Muscle of leg (tissue), 3 donors: ENCODE measurements at regions not wholly inside any gene's neighbourhood (a gene's known extent, or its start where the extent isn't known, plus 50 kb on each side); places are given as distances from the start of the nearest gene placed in this dataset.
A peak's percentile ranks its signal among the peaks of the same experiment; 100 is the strongest.

Experiments
- DNase-seq: peaks from one replicate; pipeline ENCODE4 v3.0.0; 2013
- H3K27ac ChIP-seq: one replicate; pipeline ENCODE4 v1.5.1; 2013; ENCODE audit warnings: mild to moderate bottlenecking, low read length, control low read depth
- H3K27me3 ChIP-seq: one replicate; pipeline ENCODE4 v1.6.1; 2013; ENCODE audit warnings: low read length; ENCODE audit not compliant: control insufficient read depth, insufficient read depth
- H3K36me3 ChIP-seq: one replicate; pipeline ENCODE4 v1.6.1; 2013; ENCODE audit warnings: low read length; ENCODE audit not compliant: control insufficient read depth, insufficient read depth
- H3K4me1 ChIP-seq: one replicate; pipeline ENCODE4 v1.6.1; 2013; ENCODE audit warnings: low read length; ENCODE audit not compliant: control insufficient read depth, insufficient read depth
- H3K4me3 ChIP-seq: one replicate; pipeline ENCODE4 v1.5.1; 2013; ENCODE audit warnings: low read length, control low read depth
- H3K9me3 ChIP-seq: replicated peaks from 2 replicates; pipeline ENCODE4 v1.6.1; 2013; ENCODE audit warnings: low read depth, low read length; ENCODE audit not compliant: control insufficient read depth
- WGBS: methylation state at CpG from one replicate; pipeline ENCODE4 v1.1.5; 2013; ENCODE audit warnings: missing lambda C conversion rate; ENCODE audit not compliant: insufficient coverage; 5-methylcytosine and 5-hydroxymethylcytosine counted together

DNA sequence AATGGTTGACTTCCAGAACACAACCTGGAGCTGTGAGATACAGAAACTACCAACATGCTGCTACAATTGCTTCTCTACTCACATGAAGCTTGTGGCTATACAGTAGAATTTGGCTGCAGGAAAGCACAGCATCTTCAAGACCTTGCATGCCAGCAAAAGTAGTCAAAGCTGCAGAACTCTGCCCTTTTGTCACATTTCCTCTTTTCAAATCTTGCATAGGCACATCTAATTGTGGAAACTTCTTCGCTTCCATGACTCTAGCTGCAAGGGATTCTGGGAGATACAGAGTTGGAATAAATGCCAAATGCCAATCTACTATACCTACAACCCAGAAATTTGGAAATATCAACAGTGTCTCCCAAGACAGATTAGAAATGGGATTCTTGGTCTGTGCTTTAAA lies 462.2 kb downstream of the FOXO1 start:
- no peak for DNase-seq
- Histone ChIP-seq H3K4me3 (no peak overlapping the region), H3K36me3 (no peaks in the 10 kb centered on the region), H3K4me1 (peaks cover 7% of the 10 kb centered on the region), H3K27ac (no peak overlapping the region), H3K27me3 (no peaks in the 10 kb centered on the region), H3K9me3 (peaks cover 3% of the 10 kb centered on the region)
- WGBS: no CpG with 5 or more reads among the region's 1 CpG

DNA sequence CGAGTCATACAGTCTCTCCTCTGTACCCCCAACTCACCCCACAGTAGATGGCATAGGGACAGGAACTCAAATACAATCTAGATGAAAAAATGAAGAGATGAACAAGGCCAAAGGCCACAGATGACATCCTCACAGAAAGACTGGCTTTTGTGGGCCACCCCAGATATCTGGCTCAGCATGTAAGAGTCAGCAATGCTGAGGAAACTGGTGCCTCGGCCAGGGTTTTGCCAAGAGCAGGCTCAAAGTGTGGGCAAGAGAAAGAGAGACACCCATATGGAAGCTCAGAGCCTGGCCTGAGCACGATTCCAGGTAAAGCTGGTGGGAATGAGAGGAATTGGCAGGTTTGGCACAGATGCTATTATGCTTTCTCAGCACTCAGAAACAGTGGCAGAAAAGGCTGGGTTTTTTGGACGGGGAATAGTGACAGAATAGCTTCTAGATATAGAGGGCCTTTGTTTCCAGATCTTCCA lies 460.6 kb downstream of the FOXO1 start:
- peaks cover 3% of the 10 kb centered on the region for H3K9me3 ChIP-seq
- no peaks in the 10 kb centered on the region for H3K27me3 ChIP-seq
- WGBS: 79% methylated on average over 2 of the region's 4 CpGs
- no peak overlapping the region for H3K27ac ChIP-seq
- H3K36me3 ChIP-seq: no peaks in the 10 kb centered on the region
- no peak overlapping the region for H3K4me3 ChIP-seq
- peaks cover 7% of the 10 kb centered on the region for H3K4me1 ChIP-seq
- no peak for DNase-seq

DNA sequence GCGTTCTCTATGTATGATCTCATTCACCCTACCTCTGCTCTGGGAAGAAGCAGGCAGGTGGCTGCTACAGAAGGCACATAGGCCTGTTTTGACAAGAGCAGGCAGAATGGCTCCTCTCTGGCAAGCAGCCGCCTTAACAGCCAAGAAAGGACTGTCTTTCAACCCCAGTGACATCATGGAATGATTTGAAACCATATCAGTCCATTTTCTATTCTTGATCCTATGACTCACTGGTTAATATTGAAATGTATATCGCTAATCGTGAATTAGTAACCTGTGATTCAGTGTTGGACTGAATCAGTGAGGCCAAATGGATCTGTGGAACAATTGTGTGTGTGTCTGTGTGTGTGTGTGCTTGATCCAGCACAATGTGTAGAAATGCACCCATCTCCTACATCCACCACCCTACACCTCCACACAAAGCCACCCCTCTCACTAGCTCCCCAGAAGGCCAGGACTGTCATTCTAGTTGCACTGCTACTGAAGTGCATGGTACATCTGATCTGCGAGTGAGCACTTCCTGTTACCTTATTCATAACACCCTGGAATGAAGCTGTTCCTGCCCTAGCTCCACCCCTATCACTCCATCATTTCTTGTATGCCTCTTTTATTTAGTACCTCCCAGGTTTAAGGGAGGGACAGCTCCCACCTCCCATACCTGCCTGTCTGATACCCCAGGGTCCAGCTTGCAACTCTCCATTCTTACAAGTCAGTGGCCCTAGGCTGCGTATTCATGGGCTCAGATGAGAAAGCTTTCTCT lies 460.0 kb downstream of the FOXO1 start:
- Histone ChIP-seq H3K4me3 (no peak overlapping the region), H3K36me3 (no peaks in the 10 kb centered on the region), H3K9me3 (peaks cover 3% of the 10 kb centered on the region), H3K27me3 (no peaks in the 10 kb centered on the region), H3K4me1 (peaks cover 7% of the 10 kb centered on the region), H3K27ac (no peak overlapping the region)
- WGBS: 65% methylated on average over 2 of the region's 6 CpGs
- DNase-seq: peak; percentile 10

DNA sequence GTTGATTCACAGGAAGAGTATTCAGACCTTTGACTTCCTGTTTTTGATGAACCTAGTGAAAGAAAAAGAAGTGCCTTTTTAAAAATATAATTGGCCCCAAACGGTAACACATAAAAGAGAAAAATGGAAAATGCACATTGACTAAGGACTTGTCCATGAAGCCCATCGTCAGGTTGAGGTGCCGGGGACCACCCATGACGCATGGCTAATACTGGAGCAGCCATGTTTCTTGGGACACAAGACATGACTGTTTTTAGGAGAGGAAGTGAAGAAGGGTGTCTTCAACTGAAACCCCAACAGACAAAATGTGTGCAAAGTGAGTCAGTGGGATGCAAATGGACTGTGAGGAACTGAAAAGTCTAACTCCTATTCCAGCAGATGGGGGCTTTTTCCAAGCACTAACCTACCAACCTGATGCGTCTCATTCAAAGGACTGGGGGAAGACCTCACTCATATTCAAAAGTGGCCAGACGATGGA lies 459.4 kb downstream of the FOXO1 start:
- Histone ChIP-seq H3K27me3 (no peaks in the 10 kb centered on the region), H3K36me3 (no peaks in the 10 kb centered on the region), H3K9me3 (peaks cover 3% of the 10 kb centered on the region), H3K4me1 (peaks cover 7% of the 10 kb centered on the region), H3K27ac (no peak overlapping the region), H3K4me3 (no peak overlapping the region)
- WGBS: 93% methylated on average over 5 of the region's 6 CpGs
- no peak for DNase-seq

DNA sequence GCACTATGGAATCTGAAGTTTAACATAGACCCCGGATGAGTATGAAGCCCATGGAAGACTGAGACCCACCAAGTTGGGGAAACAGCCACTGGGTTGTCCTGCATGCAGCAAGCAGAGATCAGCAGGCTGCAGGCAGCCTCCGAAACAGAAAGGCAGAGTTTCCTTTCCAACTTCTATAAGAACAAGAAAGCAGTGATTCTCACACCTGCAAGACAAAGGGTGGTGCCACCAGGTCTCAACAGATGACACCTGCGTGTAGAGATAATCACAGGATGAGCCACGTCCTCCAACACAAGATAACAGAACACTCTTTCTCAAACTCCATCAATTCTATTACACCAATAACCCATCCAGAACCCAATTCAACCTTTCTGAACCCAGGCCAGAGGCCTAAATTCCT lies 457.9 kb downstream of the FOXO1 start:
- H3K4me3 ChIP-seq: no peak overlapping the region
- DNase-seq: no peak
- no peaks in the 10 kb centered on the region for H3K27me3 ChIP-seq
- WGBS: 100% methylated on average over 3 of the region's 4 CpGs
- H3K27ac ChIP-seq: no peak overlapping the region
- H3K9me3 ChIP-seq: peaks cover 3% of the 10 kb centered on the region
- no peaks in the 10 kb centered on the region for H3K36me3 ChIP-seq
- H3K4me1 ChIP-seq: peaks cover 7% of the 10 kb centered on the region

DNA sequence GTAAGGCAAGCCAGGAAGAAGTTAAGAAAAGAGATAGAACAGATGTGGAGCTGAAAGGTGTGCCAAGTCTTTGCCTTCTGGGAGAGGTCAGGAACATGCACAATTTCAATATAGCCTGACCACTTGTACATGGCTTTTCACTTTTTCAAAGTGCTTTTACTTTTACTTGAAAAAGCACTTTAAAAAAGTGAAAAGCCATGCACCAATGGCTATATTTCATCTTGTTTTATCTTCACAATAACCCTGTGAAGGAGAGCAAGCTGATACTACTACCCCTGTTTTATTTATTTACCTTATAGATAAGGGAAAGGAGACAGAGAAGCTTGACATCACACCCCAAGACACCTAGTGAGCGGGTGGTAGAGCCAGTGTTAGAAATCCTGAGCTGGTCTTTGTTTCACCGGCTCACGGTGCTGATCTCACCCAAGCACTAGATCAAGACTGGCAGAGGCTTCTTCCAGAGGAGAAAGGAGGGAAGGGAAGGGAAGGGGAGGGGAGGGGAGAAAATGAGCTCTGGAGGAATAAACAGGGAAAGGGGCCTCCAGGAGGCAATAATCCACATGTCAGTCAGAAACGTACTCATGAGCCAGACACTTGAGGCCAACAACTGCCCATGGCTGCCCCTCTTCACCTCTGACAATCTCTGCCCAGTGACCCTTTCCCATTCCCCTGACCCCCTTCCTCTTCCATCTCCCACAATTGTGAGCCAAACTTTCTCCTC lies 455.4 kb downstream of the FOXO1 start:
- no peaks in the 10 kb centered on the region for H3K27me3 ChIP-seq
- no peak for DNase-seq
- H3K4me3 ChIP-seq: no peak overlapping the region
- 40% methylated on average over 1 of the region's 4 CpGs for WGBS
- H3K27ac ChIP-seq: no peak overlapping the region
- no peaks in the 10 kb centered on the region for H3K36me3 ChIP-seq
- H3K9me3 ChIP-seq: no peaks in the 10 kb centered on the region
- peaks cover 5% of the 10 kb centered on the region for H3K4me1 ChIP-seq

DNA sequence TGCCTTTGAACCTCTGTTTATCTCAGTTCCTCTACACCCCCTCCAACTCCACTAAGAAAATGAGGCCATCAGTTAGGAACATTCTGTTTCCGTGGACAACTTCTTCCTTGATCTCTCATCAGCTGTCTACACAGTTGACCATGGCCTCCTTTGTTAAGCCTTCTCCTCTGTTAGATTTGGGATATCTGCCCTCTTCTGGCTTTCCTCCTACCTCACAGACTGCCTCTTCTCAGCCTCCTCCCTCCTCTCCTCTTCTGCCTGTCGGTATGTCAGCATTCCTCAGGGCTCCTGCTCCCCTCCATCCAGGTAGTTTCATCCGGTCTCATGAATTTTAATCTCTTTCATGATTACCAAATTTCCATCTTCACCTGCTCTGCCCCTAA lies 454.9 kb downstream of the FOXO1 start:
- Histone ChIP-seq H3K4me3 (no peak overlapping the region), H3K4me1 (no peaks in the 10 kb centered on the region), H3K27me3 (no peaks in the 10 kb centered on the region), H3K36me3 (no peaks in the 10 kb centered on the region), H3K9me3 (no peaks in the 10 kb centered on the region), H3K27ac (no peak overlapping the region)
- DNase-seq: no peak
- WGBS: 85% methylated on average over 3 of the region's 3 CpGs

DNA sequence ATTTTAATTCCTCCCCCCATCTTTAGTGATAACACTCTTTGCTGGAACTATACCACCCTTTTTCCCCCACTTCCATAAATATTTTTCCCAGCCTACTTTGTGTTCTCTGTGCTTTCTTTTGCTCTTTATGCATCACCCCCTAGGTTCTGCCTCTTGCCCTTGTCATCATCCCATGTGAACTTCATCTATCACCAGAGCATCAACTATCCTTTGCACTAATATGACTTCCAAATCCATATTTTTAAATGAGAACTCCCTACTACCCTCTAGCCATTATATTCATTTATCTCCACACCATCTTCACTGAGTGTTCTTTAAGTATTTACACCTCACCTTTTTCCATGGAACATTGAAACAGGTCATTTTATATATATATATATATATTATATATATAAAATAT lies 452.7 kb downstream of the FOXO1 start:
- Histone ChIP-seq H3K27me3 (no peaks in the 10 kb centered on the region), H3K9me3 (no peaks in the 10 kb centered on the region), H3K4me3 (no peak overlapping the region), H3K4me1 (no peaks in the 10 kb centered on the region), H3K36me3 (no peaks in the 10 kb centered on the region), H3K27ac (no peak overlapping the region)
- no peak for DNase-seq

DNA sequence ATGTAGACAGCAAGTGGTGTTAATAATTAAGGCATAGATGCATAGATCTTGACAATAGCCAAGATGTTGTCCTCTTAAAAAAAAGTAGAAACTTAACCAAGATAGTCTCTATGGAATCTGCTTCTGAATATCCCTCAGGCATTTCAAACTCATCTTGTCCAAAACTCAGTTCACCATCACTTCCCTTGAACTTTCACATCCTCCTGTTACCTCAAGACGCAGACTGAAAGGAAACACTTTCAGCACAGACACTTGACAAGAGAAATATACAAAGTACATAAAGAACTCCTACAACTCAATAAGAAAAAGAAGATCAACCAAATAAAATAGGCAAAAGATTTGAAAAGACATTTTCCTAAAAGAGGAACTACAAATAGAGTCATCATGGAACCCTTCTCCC lies 451.1 kb downstream of the FOXO1 start:
- H3K4me1 ChIP-seq: no peaks in the 10 kb centered on the region
- no peak overlapping the region for H3K4me3 ChIP-seq
- no peaks in the 10 kb centered on the region for H3K9me3 ChIP-seq
- WGBS: no CpG with 5 or more reads among the region's 1 CpG
- no peaks in the 10 kb centered on the region for H3K36me3 ChIP-seq
- no peak for DNase-seq
- H3K27me3 ChIP-seq: no peaks in the 10 kb centered on the region
- no peak overlapping the region for H3K27ac ChIP-seq

DNA sequence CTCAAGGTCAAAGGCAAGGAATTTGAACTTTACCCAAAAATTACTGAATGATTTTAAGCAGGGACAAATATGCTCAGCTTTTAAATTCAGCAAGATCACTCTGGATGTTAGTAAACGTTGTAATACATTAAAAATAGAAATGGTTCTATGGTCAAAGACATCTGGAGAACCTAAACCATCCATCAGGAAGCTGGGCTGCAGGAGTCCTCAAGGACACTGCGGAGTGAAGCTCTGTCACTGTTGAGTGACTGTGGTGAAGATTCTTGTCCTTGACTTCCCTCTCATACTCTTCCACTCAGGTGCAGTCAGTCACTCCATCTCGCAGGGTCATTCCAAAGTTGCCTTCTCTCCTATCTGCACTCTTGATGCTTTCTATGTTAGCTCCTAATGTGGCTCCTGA lies 450.7 kb downstream of the FOXO1 start:
- no peaks in the 10 kb centered on the region for H3K36me3 ChIP-seq
- H3K27ac ChIP-seq: no peak overlapping the region
- no peaks in the 10 kb centered on the region for H3K9me3 ChIP-seq
- WGBS: 100% methylated on average over 1 of the region's 3 CpGs
- H3K4me1 ChIP-seq: no peaks in the 10 kb centered on the region
- no peak overlapping the region for H3K4me3 ChIP-seq
- no peaks in the 10 kb centered on the region for H3K27me3 ChIP-seq
- DNase-seq: no peak
